AG04449 (cell line): ENCODE measurements at regions not wholly inside any gene's neighbourhood (a gene's known extent, or its start where the extent isn't known, plus 50 kb on each side); places are given as distances from the start of the nearest gene placed in this dataset.

Experiments
- CTCF ChIA-PET: fragments of 350-600 bp; formaldehyde crosslinking; extraction: SDS; loops from one replicate; lab custom pipeline; 2021; ENCODE audit warnings: antibody characterized with exemption; lab: Yijun Ruan, JAX
- POLR2A ChIA-PET: fragments of 400-600, 350-600 bp; formaldehyde crosslinking; extraction: SDS; loops from one replicate; lab custom pipeline; 2020; ENCODE audit warnings: antibody characterized with exemption, inconsistent platforms; lab: Yijun Ruan, JAX
- DNase-seq: peaks from one replicate; pipeline ENCODE4 v3.0.0-alpha.2; 2010; ENCODE audit warnings: low read depth, low spot score
- H3K4me3 ChIP-seq: 2 replicates; pipeline ENCODE4 v1.5.1; 2011; ENCODE audit warnings: low read depth, mild to moderate bottlenecking, control low read depth, low read length
- CTCF ChIP-seq: IDR thresholded peaks from one replicate; pipeline ENCODE4 v1.5.1; 2011; ENCODE audit warnings: mild to moderate bottlenecking, moderate library complexity, low read length, control low read depth, inconsistent platforms; ENCODE audit not compliant: insufficient read depth; ENCODE audit errors: missing control alignments

- POLR2A ChIA-PET: no interaction called here
Measured at GRCh38 chr12:84422340-84422739, 490.3 kb downstream of the SLC6A15 start.

GRCh38 chr12:84421103-84421502, 491.5 kb downstream of the SLC6A15 start:
- H3K4me3 ChIP-seq: no peak overlapping the region
- no peak for DNase-seq
- ChIA-PET POLR2A (no interaction called here), CTCF (no interaction called here)
- no peak for TF ChIP-seq CTCF

More at GRCh38 chr12:84422340-84422739, 490.3 kb downstream of the SLC6A15 start:
- DNase-seq: no peak
- CTCF ChIA-PET: no interaction called here
- H3K4me3 ChIP-seq: no peak overlapping the region
- no peak for TF ChIP-seq CTCF

GRCh38 chr12:84416626-84417025, 496.0 kb downstream of the SLC6A15 start:
- TF ChIP-seq CTCF: no peak
- no peak overlapping the region for H3K4me3 ChIP-seq
- CTCF ChIA-PET: no interaction called here
- DNase-seq: no peak
- POLR2A ChIA-PET: no interaction called here

- TF ChIP-seq CTCF: no peak
- no peak for DNase-seq
- H3K4me3 ChIP-seq: no peak overlapping the region
- CTCF ChIA-PET: no interaction called here
- POLR2A ChIA-PET: no interaction called here
Measured at GRCh38 chr12:84415946-84416345, 496.7 kb downstream of the SLC6A15 start.

- no peak for DNase-seq
- ChIA-PET CTCF (interaction anchor here (0.6 kb wide), 1 partner anchor 587 kb away, joined by 3 read pairs; no protein-coding TSS in a partner anchor), POLR2A (no interaction called here)
- no peak for TF ChIP-seq CTCF
- no peak overlapping the region for H3K4me3 ChIP-seq
Measured at GRCh38 chr12:84413656-84414055, 498.9 kb downstream of the SLC6A15 start.

- no peak for TF ChIP-seq CTCF
- H3K4me3 ChIP-seq: no peak overlapping the region
- ChIA-PET POLR2A (no interaction called here), CTCF (no interaction called here)
- DNase-seq: no peak
Measured at GRCh38 chr12:84412226-84412625, 500.4 kb downstream of the SLC6A15 start.
